HepG2 (cell line): ENCODE measurements at regions not wholly inside any gene's neighbourhood (a gene's known extent, or its start where the extent isn't known, plus 50 kb on each side); places are given as distances from the start of the nearest gene placed in this dataset.

Experiments
- ATAC-seq: fragments of 200-7000 bp; cut with Tn5 transposase; 3 replicates; pipeline ENCODE4 v1.9.1; 2020; ENCODE audit warnings: mild to moderate bottlenecking, moderate library complexity
- BruUV-seq: library from RNA; stranded (reverse); fragments of 400-500 nt; replicated peaks from 2 replicates; lab custom pipeline; 2021; lab: Mats Ljungman, UMichigan
- CTCF ChIA-PET: fragments of 300-600 bp; formaldehyde crosslinking; extraction: SDS; loops from one replicate; lab custom pipeline; 2021; ENCODE audit warnings: low total read pairs, inconsistent platforms, low intra/inter-chr PET ratio; lab: Yijun Ruan, JAX
- POLR2A ChIA-PET: fragments of 350-600 bp; sonication (Branson Sonifier 250); formaldehyde crosslinking; loops from one replicate; lab custom pipeline; 2020; ENCODE audit warnings: antibody characterized with exemption, inconsistent platforms; lab: Yijun Ruan, JAX
- DNase-seq: peaks from one replicate; pipeline ENCODE4 v3.0.0-alpha.2; 2015; ENCODE audit warnings: low spot score
- FAIRE-seq: peaks from 3 replicates; lab custom pipeline; 2011; peaks lifted over from hg19 to GRCh38; lab: Jason Lieb, UNC
- H2AFZ ChIP-seq: one replicate; pipeline ENCODE4 v1.6.1; 2011; ENCODE audit warnings: low read length, inconsistent platforms
- H3K27ac ChIP-seq: fragments of 300-600 bp; 3 replicates; pipeline ENCODE4 v1.8.0; 2011; ENCODE audit warnings: mixed run types, mild to moderate bottlenecking, mixed read lengths, low read length, inconsistent platforms; ENCODE audit not compliant: insufficient read depth; ENCODE audit errors: extremely low read length
- H3K27me3 ChIP-seq, 2 experiments: fragments of 200-600 bp in 1 of 2; 2 replicates in 1 of 2; 3 replicates in 1 of 2; pipeline versions ENCODE4 v1.6.0 to v1.8.0; 2011; ENCODE audit warnings: low read length in 2 of 2, mild to moderate bottlenecking in 2 of 2, moderate library complexity in 2 of 2, inconsistent platforms in 1 of 2; ENCODE audit not compliant: insufficient read depth in 2 of 2, control insufficient read depth in 1 of 2
- H3K36me3 ChIP-seq, 2 experiments: fragments of 200-600 bp in 1 of 2; replicated peaks in 1 of 2; 2 replicates in 1 of 2; 3 replicates in 1 of 2; pipeline versions ENCODE4 v1.5.1 to v1.8.0; 2011; ENCODE audit warnings: low read length in 2 of 2, inconsistent platforms in 1 of 2; ENCODE audit not compliant: insufficient read depth in 2 of 2, control insufficient read depth in 1 of 2
- H3K4me1 ChIP-seq: 2 replicates; pipeline ENCODE4 v1.5.1; 2012; ENCODE audit warnings: low read length, inconsistent platforms; ENCODE audit not compliant: insufficient read depth
- H3K4me2 ChIP-seq: 2 replicates; pipeline ENCODE4 v1.6.0; 2011; ENCODE audit warnings: low read depth, low read length, inconsistent platforms
- H3K4me3 ChIP-seq, 3 experiments: fragments of 200-600 bp in 1 of 3; sonication (generic), shearing (Covaris generic) in 1 of 3; replicated peaks in 1 of 3; 2 replicates each; pipeline ENCODE4 v1.5.1; 2011 to 2016; ENCODE audit warnings: low read length in 3 of 3, inconsistent platforms in 2 of 3, low read depth in 2 of 3, mild to moderate bottlenecking in 2 of 3, control low read depth in 1 of 3, mixed read lengths in 1 of 3; ENCODE audit not compliant: insufficient read depth in 1 of 3
- H3K79me2 ChIP-seq: one replicate; pipeline ENCODE4 v1.6.1; 2011; ENCODE audit warnings: low read length, inconsistent platforms; ENCODE audit not compliant: insufficient read depth
- H3K9ac ChIP-seq: 2 replicates; pipeline ENCODE4 v1.6.0; 2011; ENCODE audit warnings: mild to moderate bottlenecking, low read depth, low read length, inconsistent platforms; ENCODE audit not compliant: insufficient read depth
- H3K9me3 ChIP-seq: 2 replicates; pipeline ENCODE4 v1.5.1; 2012; ENCODE audit warnings: mild to moderate bottlenecking, low read length
- H4K20me1 ChIP-seq: 2 replicates; pipeline ENCODE4 v1.6.0; 2011; ENCODE audit warnings: inconsistent platforms, mild to moderate bottlenecking, low read length, moderate library complexity; ENCODE audit not compliant: insufficient read depth
- CHD4 ChIP-seq: fragments of 200-600 bp; sonication (generic); IDR thresholded peaks from 2 replicates; pipeline ENCODE4 v1.7.0; 2017; ENCODE audit warnings: mild to moderate bottlenecking, low read length, borderline replicate concordance
- HMGXB4 ChIP-seq, 2 experiments: sonication (generic) in 1 of 2; formaldehyde crosslinking in 1 of 2; IDR thresholded peaks; 2 replicates each; pipeline versions ENCODE4 v1.4.0 to v1.6.1; 2018 to 2020; ENCODE audit warnings: missing genetic modification reagents in 2 of 2, borderline replicate concordance in 1 of 2, low read depth in 1 of 2, mild to moderate bottlenecking in 1 of 2, missing biosample characterization in 1 of 2
- HOXA9 ChIP-seq: sonication (generic); formaldehyde crosslinking; IDR thresholded peaks from 2 replicates; pipeline ENCODE4 v1.8.1; 2022; ENCODE audit warnings: missing genetic modification reagents, mild to moderate bottlenecking, moderate library complexity, borderline replicate concordance
- KDM6A ChIP-seq: IDR thresholded peaks from 2 replicates; pipeline ENCODE4 v1.6.1; 2016; ENCODE audit warnings: low read depth
- ONECUT2 ChIP-seq: sonication (generic); formaldehyde crosslinking; IDR thresholded peaks from 2 replicates; pipeline ENCODE4 v1.4.0; 2020; ENCODE audit warnings: missing genetic modification reagents
- PRMT3 ChIP-seq: sonication (generic); formaldehyde crosslinking; IDR thresholded peaks from 2 replicates; pipeline ENCODE4 v1.8.1; 2022; ENCODE audit warnings: low read depth, mild to moderate bottlenecking, moderate library complexity, missing genetic modification reagents, borderline replicate concordance
- REXO4 ChIP-seq: sonication (generic); formaldehyde crosslinking; IDR thresholded peaks from 2 replicates; pipeline ENCODE4 v1.8.0; 2022; ENCODE audit warnings: missing genetic modification reagents, mild to moderate bottlenecking, borderline replicate concordance
- SETDB1 ChIP-seq: sonication (generic); formaldehyde crosslinking; IDR thresholded peaks from 2 replicates; pipeline ENCODE4 v1.5.1; 2020; ENCODE audit warnings: missing genetic modification reagents, mild to moderate bottlenecking, borderline replicate concordance
- ZFP91 ChIP-seq: sonication (generic); formaldehyde crosslinking; IDR thresholded peaks from 2 replicates; pipeline ENCODE4 v1.9.0; 2022; ENCODE audit warnings: missing genetic modification reagents, mild to moderate bottlenecking, borderline replicate concordance
- ZNF747 ChIP-seq: sonication (generic); formaldehyde crosslinking; IDR thresholded peaks from 2 replicates; pipeline ENCODE4 v1.8.1; 2023; ENCODE audit warnings: missing genetic modification reagents, mild to moderate bottlenecking, borderline replicate concordance
- ZNF772 ChIP-seq: sonication (generic); formaldehyde crosslinking; IDR thresholded peaks from 2 replicates; pipeline ENCODE4 v1.5.0; 2020; ENCODE audit warnings: mild to moderate bottlenecking, missing genetic modification reagents
- WGBS: methylation state at CpG from one replicate; pipeline ENCODE4 v1.1.6; 2017; ENCODE audit warnings: low lambda C conversion rate; 5-methylcytosine and 5-hydroxymethylcytosine counted together
- in situ Hi-C: cut with HindIII; loops from 2 replicates; pipeline ENCODE4 v1.10.0; 2017; ENCODE audit warnings: low pct_unique_long_range_greater_than_20kb; ENCODE audit not compliant: extremely low pct_ligation_motif_present
- intact Hi-C: fragments of 100-400 bp; cut with micrococcal nuclease; formaldehyde crosslinking; loops from one replicate; pipeline ENCODE4 v1.10.0; 2022; ENCODE audit not compliant: unreplicated experiment

DNA sequence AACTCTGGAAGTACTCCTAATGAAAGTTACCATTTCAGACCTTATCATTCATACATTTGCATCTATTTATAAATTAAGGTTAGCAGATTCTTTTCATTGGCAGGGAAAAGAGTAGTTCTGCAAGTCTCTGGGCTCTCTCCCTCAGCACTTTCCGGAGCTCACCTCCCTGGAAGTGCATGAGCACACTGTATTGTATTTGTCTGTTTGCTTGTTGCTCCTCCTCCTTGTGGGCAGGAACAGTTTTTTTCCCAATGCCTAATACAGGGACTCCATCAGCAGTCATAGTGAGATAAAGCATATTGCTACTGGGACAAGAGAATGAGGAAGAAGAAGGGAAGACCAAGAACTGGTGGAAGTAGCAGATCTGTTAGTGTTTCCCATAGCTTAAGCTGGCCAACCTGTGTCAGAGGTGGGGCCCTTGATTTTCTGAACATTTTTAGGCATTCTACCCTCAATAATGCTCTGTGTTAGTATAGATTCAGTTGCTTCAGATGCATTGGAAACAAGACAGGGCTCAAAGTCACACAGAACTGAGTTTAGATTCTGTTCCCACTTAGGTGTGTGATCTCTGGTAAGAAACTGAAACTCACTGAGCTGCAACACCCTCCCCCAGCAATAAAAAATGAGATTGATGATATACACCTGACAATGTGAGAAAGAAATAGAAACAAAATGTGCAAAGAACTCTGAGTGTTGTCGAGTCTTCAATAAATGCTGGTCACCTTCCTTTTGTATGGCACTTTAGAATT, 407.8 kb downstream of the TUSC7 start:
- no peak overlapping the region for H3K9ac ChIP-seq
- H3K4me3 ChIP-seq, result no peak overlapping the region
- H2AFZ ChIP-seq, result no peak overlapping the region
- BruUV-seq, result no TSS peak
- TF ChIP-seq ZNF747 (CRISPR knock-in tag) (no peak), HOXA9 (CRISPR knock-in tag) (no peak), REXO4 (CRISPR knock-in tag) (no peak), CHD4 (no peak), HMGXB4 (CRISPR knock-in tag; IDR thresholded peaks at IDR 0.05; ENCODE audit: borderline replicate concordance in 1 of 2, low read depth in 1 of 2) (no peak), ONECUT2 (CRISPR knock-in tag) (no peak), ZFP91 (CRISPR knock-in tag) (no peak), SETDB1 (CRISPR knock-in tag) (no peak), KDM6A (no peak), PRMT3 (CRISPR knock-in tag) (no peak), ZNF772 (no peak)
- no peak overlapping the region for H3K4me2 ChIP-seq
- no peak for FAIRE-seq
- H3K36me3 ChIP-seq, result no peaks in the 10 kb centered on the region
- no peaks in the 10 kb centered on the region for H4K20me1 ChIP-seq
- H3K79me2 ChIP-seq, result no peaks in the 10 kb centered on the region
- WGBS, result 2% methylated on average over 2 of the region's 2 CpGs
- in situ Hi-C loops, result no loop called here
- intact Hi-C loops, result no loop called here
- H3K27ac ChIP-seq, result no peak overlapping the region
- no peaks in the 10 kb centered on the region for H3K4me1 ChIP-seq
- no peaks in the 10 kb centered on the region for H3K9me3 ChIP-seq
- POLR2A ChIA-PET, result no interaction called here
- CTCF ChIA-PET, result no interaction called here
- no peaks in the 10 kb centered on the region for H3K27me3 ChIP-seq
- no peak for DNase-seq
- ATAC-seq, result no peak
